Lung (tissue), 11 donors: ENCODE measurements at regions not wholly inside any gene's neighbourhood (a gene's known extent, or its start where the extent isn't known, plus 50 kb on each side); places are given as distances from the start of the nearest gene placed in this dataset.

Experiments used
- ATAC-seq: fragments of 200-7000 bp; cut with Tn5 transposase; one replicate; pipeline ENCODE4 v1.9.1; 2020; ENCODE audit warnings: moderate number of reproducible peaks; ENCODE audit not compliant: insufficient read depth, low FRiP score
- DNase-seq, 3 donors: peaks; one replicate each; pipeline ENCODE4 v3.0.0-alpha.2; 2013 to 2017
- H3K27ac ChIP-seq, 2 donors: one replicate each; pipeline ENCODE4 v1.5.1; 2013; ENCODE audit warnings: mild to moderate bottlenecking in 2 of 2, moderate library complexity in 2 of 2, control low read depth in 1 of 2, inconsistent platforms in 1 of 2, low read depth in 1 of 2, low read length in 1 of 2
- H3K27me3 ChIP-seq, 3 donors: one replicate each; pipeline ENCODE4 v1.5.1; 2013; ENCODE audit warnings: low read length in 2 of 3; ENCODE audit not compliant: control insufficient read depth in 3 of 3, insufficient read depth in 3 of 3
- H3K36me3 ChIP-seq, 4 donors: one replicate each; pipeline ENCODE4 v1.5.1; 2013; ENCODE audit warnings: low read length in 4 of 4, mild to moderate bottlenecking in 1 of 4, moderate library complexity in 1 of 4; ENCODE audit not compliant: control insufficient read depth in 4 of 4, insufficient read depth in 4 of 4
- H3K4me1 ChIP-seq, 5 donors: one replicate each; pipeline ENCODE4 v1.5.1; 2013; ENCODE audit warnings: low read length in 5 of 5, mild to moderate bottlenecking in 2 of 5, moderate library complexity in 1 of 5; ENCODE audit not compliant: control insufficient read depth in 5 of 5, insufficient read depth in 5 of 5
- H3K4me3 ChIP-seq: one replicate; pipeline ENCODE4 v1.5.1; 2013; ENCODE audit warnings: mild to moderate bottlenecking, control low read depth, moderate library complexity
- H3K9ac ChIP-seq, 2 donors: one replicate each; pipeline ENCODE4 v1.5.1; 2013; ENCODE audit warnings: low read length in 2 of 2, control low read depth in 1 of 2; ENCODE audit not compliant: insufficient read depth in 1 of 2
- H3K9me3 ChIP-seq, 4 donors: one replicate each; pipeline ENCODE4 v1.5.1; 2013; ENCODE audit warnings: low read length in 3 of 4, mild to moderate bottlenecking in 1 of 4, moderate library complexity in 1 of 4; ENCODE audit not compliant: control insufficient read depth in 4 of 4, insufficient read depth in 3 of 4
- WGBS, 2 donors: extraction: QIAGEN DNeasy Blood & Tissue Kit; methylation state at CpG; one replicate each; pipeline ENCODE4 v1.1.7; 2013; 5-methylcytosine and 5-hydroxymethylcytosine counted together
- TF ChIP-seq, protein P1 (sequence below): IDR thresholded peaks from 2 replicates; pipeline ENCODE4 v1.5.1; 2012; ENCODE audit warnings: mild to moderate bottlenecking; ENCODE audit errors: control extremely low read depth, extremely low read depth
- donor health status: control.
- donor health status: control.
- donor health status: Bipolar disorder and iron deficiency.
- donor health status: healthy.
- donor health status: DM: yes; HTN: yes; CAD: no.

- Histone ChIP-seq H3K9ac (no peak overlapping the region), H3K4me3 (no peak overlapping the region), H3K27ac (no peak overlapping the region), H3K4me1 (no peaks in the 10 kb centered on the region), H3K36me3 (no peaks in the 10 kb centered on the region), H3K9me3 (no peaks in the 10 kb centered on the region), H3K27me3 (no peaks in the 10 kb centered on the region)
- DNase-seq, result no peak
- ATAC-seq, result no peak
- TF ChIP-seq, protein P1, sequence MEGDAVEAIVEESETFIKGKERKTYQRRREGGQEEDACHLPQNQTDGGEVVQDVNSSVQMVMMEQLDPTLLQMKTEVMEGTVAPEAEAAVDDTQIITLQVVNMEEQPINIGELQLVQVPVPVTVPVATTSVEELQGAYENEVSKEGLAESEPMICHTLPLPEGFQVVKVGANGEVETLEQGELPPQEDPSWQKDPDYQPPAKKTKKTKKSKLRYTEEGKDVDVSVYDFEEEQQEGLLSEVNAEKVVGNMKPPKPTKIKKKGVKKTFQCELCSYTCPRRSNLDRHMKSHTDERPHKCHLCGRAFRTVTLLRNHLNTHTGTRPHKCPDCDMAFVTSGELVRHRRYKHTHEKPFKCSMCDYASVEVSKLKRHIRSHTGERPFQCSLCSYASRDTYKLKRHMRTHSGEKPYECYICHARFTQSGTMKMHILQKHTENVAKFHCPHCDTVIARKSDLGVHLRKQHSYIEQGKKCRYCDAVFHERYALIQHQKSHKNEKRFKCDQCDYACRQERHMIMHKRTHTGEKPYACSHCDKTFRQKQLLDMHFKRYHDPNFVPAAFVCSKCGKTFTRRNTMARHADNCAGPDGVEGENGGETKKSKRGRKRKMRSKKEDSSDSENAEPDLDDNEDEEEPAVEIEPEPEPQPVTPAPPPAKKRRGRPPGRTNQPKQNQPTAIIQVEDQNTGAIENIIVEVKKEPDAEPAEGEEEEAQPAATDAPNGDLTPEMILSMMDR, result no peak
Observed at GRCh38 chr13:89902223-89902622, 1445.3 kb upstream of the MIR17HG start.

GRCh38 chr13:89903115-89903514 is 1444.4 kb upstream of the MIR17HG start:
- Histone ChIP-seq H3K4me3 (no peak overlapping the region), H3K9ac (no peak overlapping the region), H3K9me3 (no peaks in the 10 kb centered on the region), H3K27ac (no peak overlapping the region), H3K27me3 (no peaks in the 10 kb centered on the region), H3K4me1 (no peaks in the 10 kb centered on the region), H3K36me3 (no peaks in the 10 kb centered on the region)
- ATAC-seq (no peak), DNase-seq (no peak)
- WGBS, 2 donors, result 85 to 89% methylated on average over 2 of the region's 2 CpGs
- TF ChIP-seq, protein P1, result no peak

GRCh38 chr13:89910166-89910565 is 1437.3 kb upstream of the MIR17HG start:
- no peak for ATAC-seq
- TF ChIP-seq, protein P1, result no peak
- peaks cover 0 to 2% (median 0%) of the 10 kb centered on the region in 4 donors for H3K9me3 ChIP-seq
- H3K27ac ChIP-seq, result no peak overlapping the region
- H3K27me3 ChIP-seq, result no peaks in the 10 kb centered on the region
- no peak overlapping the region for H3K4me3 ChIP-seq
- WGBS, 2 donors, result 87 to 88% methylated on average over 12 of the region's 12 CpGs
- no peak overlapping the region for H3K9ac ChIP-seq
- no peaks in the 10 kb centered on the region for H3K4me1 ChIP-seq
- H3K36me3 ChIP-seq, result no peaks in the 10 kb centered on the region
- DNase-seq, result no peak

- TF ChIP-seq, protein P1, result no peak
- Histone ChIP-seq H3K4me1 (no peaks in the 10 kb centered on the region), H3K36me3 (no peaks in the 10 kb centered on the region), H3K27me3 (no peaks in the 10 kb centered on the region), H3K9me3 (no peaks in the 10 kb centered on the region), H3K4me3 (no peak overlapping the region), H3K9ac (no peak overlapping the region), H3K27ac (no peak overlapping the region)
- DNase-seq, result no peak
- 86 to 88% methylated on average over 2 of the region's 2 CpGs for WGBS, 2 donors
- no peak for ATAC-seq
Observed at GRCh38 chr13:89916551-89916950, 1430.9 kb upstream of the MIR17HG start.
